Esophagus muscularis mucosa (tissue), 4 donors: ENCODE measurements at regions not wholly inside any gene's neighbourhood (a gene's known extent, or its start where the extent isn't known, plus 50 kb on each side); places are given as distances from the start of the nearest gene placed in this dataset.

Experiments
- CTCF ChIP-seq, 3 experiments: fragments of 200-600 bp in 2 of 3; fragments of 450-650 bp in 1 of 3; sonication (generic) in 2 of 3; IDR thresholded peaks; one replicate each; pipeline ENCODE4 v1.5.1; 2017 to 2019; ENCODE audit warnings: antibody characterized with exemption in 3 of 3, mild to moderate bottlenecking in 2 of 3, moderate library complexity in 1 of 3
- EP300 ChIP-seq: sonication (generic); formaldehyde crosslinking; IDR thresholded peaks from one replicate; pipeline ENCODE4 v1.6.1; 2017; ENCODE audit warnings: antibody characterized with exemption
- POLR2A ChIP-seq: fragments of 450-650 bp; IDR thresholded peaks from one replicate; pipeline ENCODE4 v1.6.1; 2017; ENCODE audit warnings: antibody characterized with exemption, moderate library complexity, mild to moderate bottlenecking, low read depth
- POLR2AphosphoS5 ChIP-seq, 2 donors: sonication (generic); formaldehyde crosslinking; IDR thresholded peaks; one replicate each; pipeline ENCODE4 v1.6.1; 2017; ENCODE audit warnings: antibody characterized with exemption in 2 of 2

- TF ChIP-seq POLR2A, result no peak
- no peak for TF ChIP-seq CTCF (IDR thresholded peaks at IDR 0.05)
- TF ChIP-seq POLR2AphosphoS5 (IDR thresholded peaks at IDR 0.05), result no peak
- no peak for TF ChIP-seq EP300
Measured at GRCh38 chr6:115220551-115221159, 840.0 kb downstream of the FRK start.
